GM12873 (cell line): ENCODE measurements at regions not wholly inside any gene's neighbourhood (a gene's known extent, or its start where the extent isn't known, plus 50 kb on each side); places are given as distances from the start of the nearest gene placed in this dataset.
A peak's percentile ranks its signal among the peaks of the same experiment; 100 is the strongest.

Experiments used
- CTCF ChIP-seq: IDR thresholded peaks from 2 replicates; pipeline ENCODE4 v1.5.1; 2012; ENCODE audit warnings: low read depth, mild to moderate bottlenecking, moderate library complexity, low read length, control low read depth; ENCODE audit not compliant: insufficient read depth; ENCODE audit errors: missing control alignments

GRCh38 chr7:12477620-12478019 is 74.0 kb upstream of the VWDE start:
- no peak for TF ChIP-seq CTCF

- no peak for TF ChIP-seq CTCF
Observed at GRCh38 chr7:12481722-12482121, 78.1 kb upstream of the VWDE start.

- no peak for TF ChIP-seq CTCF
Observed at GRCh38 chr7:12485845-12486244, 82.2 kb upstream of the VWDE start.

GRCh38 chr7:12488341-12488740 is 82.2 kb upstream of the SCIN start:
- no peak for TF ChIP-seq CTCF

GRCh38 chr7:12490107-12490688 is 80.3 kb upstream of the SCIN start:
- TF ChIP-seq CTCF, result peak; percentile 40

- TF ChIP-seq CTCF, result no peak
Observed at GRCh38 chr7:12490940-12491339, 79.6 kb upstream of the SCIN start.

- TF ChIP-seq CTCF, result no peak
Observed at GRCh38 chr7:12491526-12491925, 79.0 kb upstream of the SCIN start.
